GM13976 (cell line): ENCODE measurements at regions not wholly inside any gene's neighbourhood (a gene's known extent, or its start where the extent isn't known, plus 50 kb on each side); places are given as distances from the start of the nearest gene placed in this dataset.

Source experiments
- DNase-seq: peaks from one replicate; pipeline ENCODE4 v3.0.0; 2012; ENCODE audit warnings: low spot score
- CTCF ChIP-seq: IDR thresholded peaks from 2 replicates; pipeline ENCODE4 v1.5.1; 2012; ENCODE audit warnings: borderline replicate concordance, mild to moderate bottlenecking; ENCODE audit not compliant: insufficient read depth; ENCODE audit errors: extremely low read depth, missing control alignments, control extremely low read depth
- in situ Hi-C: fragments of 300-500 bp; cut with MboI; formaldehyde crosslinking; loops from one replicate; pipeline ENCODE4 v1.12.0; 2022; ENCODE audit warnings: low sequenced_read_pairs, mixed read lengths, inconsistent platforms; ENCODE audit not compliant: unreplicated experiment

GRCh38 chr4:108270466-108271450, 102.0 kb upstream of the LEF1 start:
- in situ Hi-C loops: no loop called here
- TF ChIP-seq CTCF: no peak
- DNase-seq: no peak

- DNase-seq: no peak
- in situ Hi-C loops: no loop called here
- TF ChIP-seq CTCF: no peak
These were observed 96.0 kb upstream of the LEF1 start for GRCh38 chr4:108264693-108265092.

- TF ChIP-seq CTCF: no peak
- in situ Hi-C loops: no loop called here
- DNase-seq: no peak
These were observed 94.3 kb upstream of the LEF1 start for GRCh38 chr4:108263057-108263456.

GRCh38 chr4:108261026-108261425, 92.3 kb upstream of the LEF1 start:
- TF ChIP-seq CTCF: no peak
- DNase-seq: no peak
- in situ Hi-C loops: no loop called here

GRCh38 chr4:108256538-108256937, 87.8 kb upstream of the LEF1 start:
- in situ Hi-C loops: no loop called here
- DNase-seq: no peak
- no peak for TF ChIP-seq CTCF

GRCh38 chr4:108255203-108255747, 86.5 kb upstream of the LEF1 start:
- no peak for TF ChIP-seq CTCF
- in situ Hi-C loops: no loop called here
- no peak for DNase-seq
